LHCN-M2 (cell line): ENCODE measurements at regions not wholly inside any gene's neighbourhood (a gene's known extent, or its start where the extent isn't known, plus 50 kb on each side); places are given as distances from the start of the nearest gene placed in this dataset.
"Not testable (repeated sequence)": the region's sequence is repeated elsewhere in the genome, so short reads cannot be mapped to it uniquely, and the experiment has no call there.

Experiments used
- DNase-seq: peaks from one replicate; pipeline ENCODE4 v3.0.0-alpha.2; 2012; ENCODE audit warnings: low read depth

GRCh38 chr14:23751616-23752015, 115.5 kb downstream of the DHRS2 start:
- DNase-seq, result peak; percentile 37

DNA sequence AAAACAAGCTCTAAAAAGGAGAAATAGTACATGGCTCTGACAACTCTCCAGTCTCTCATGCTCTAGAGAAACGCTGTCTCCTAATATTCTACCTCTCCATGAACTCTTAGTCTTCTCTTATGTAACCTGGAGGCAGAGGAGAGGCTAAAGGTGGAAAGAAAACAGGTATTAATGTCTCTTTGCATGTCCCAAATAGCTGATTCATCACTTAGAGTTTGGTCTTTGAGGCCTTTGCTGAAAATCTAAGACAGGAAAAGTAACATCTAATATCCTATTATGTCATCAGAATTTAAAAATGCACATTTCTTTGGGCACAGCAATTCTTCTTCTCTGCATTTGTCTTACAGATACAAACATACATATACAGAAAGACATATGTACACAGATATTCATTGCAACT, 127.2 kb downstream of the DHRS2 start:
- no peak for DNase-seq

DNA sequence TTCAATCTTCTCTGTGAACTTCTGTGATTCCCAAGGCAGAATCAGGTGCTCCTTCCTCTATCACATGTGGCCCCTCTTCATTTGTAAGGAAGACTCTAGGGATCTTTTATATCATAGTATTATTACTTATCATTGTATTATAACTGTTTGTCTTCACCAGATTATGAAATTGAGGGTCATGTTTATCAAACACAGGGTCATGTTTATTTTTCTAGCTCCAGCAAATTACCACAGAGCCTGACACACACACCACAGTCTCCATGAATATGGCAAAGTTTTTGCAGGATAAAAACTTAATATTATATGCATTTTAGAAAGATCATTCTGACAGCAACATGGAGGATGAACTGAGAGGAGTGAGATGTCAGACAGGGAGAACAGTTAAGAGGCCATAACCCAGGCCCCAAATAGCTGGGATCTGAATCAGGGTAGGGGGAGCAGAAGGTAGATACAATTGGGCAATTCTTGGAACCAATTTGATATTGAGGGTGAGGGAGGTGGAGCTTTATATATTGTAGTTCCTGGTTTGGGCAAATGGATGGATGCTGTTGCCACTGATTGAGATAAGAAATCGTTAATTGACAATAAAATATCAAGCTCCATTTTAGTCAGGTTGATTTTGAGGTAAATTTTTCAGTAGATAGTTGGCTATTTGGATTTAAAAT, 130.7 kb downstream of the DHRS2 start:
- DNase-seq, result peak; percentile 3

DNA sequence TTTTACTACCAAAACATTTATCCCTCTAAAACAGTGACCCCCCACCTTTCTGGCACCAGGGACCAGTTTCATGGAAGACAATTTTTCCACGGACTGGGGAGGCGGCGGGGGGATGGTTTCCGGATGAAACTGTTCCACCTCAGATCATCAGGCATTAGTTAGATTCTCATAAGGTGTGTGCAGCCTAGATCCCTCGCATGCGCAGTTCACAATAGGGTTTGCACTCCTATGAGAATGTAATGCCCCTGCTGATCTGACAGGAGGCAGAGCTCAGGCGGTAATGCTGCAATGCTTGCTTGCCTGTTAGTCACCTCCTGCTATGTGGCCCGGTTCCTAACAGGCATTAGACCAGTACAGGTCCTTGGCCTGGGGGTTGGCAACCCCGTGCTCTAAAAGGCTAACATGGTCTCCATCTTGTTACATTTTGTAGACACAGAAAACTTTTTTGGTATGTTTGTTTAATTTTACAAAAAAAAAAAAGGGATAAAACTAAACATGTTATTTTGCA, 133.1 kb downstream of the DHRS2 start:
- DNase-seq, result not testable (repeated sequence)

DNA sequence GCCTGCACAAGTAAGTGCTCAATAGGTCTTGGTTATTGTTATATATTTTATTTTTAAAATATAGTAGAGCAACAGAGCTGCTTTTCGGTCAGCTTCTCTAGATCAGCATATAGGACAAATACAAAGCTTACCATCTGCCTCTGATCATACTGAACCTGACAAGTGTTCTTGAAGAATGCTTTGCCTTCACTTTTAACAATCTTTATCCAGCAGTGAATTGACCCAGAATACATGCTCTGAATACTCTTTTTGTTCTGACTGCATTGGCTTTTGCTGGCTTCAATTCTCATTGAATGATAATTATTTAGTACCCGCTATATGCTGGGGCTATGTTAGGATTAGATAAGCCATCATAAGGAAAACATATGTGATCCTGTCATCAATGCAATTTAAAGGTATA, 137.8 kb downstream of the DHRS2 start:
- no peak for DNase-seq

DNA sequence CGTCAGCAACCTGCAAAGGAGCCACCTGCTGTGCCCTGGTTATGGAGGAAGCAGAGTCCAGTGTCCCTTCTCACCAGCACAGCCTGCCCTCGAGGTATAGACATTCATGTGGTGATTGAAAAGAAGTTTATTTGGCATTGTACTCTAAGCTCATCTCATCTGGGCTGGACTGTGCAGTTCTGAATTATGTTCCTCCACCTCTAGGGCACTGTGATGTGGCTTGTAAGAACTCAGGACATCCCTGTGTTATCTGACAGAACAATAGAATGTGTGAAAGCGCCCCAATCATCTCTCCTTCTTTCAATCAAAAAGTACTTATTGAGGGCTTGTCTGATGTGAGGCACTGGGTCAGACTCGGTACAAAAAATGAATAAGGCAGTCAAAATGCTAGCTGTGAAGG, 140.1 kb downstream of the DHRS2 start:
- DNase-seq, result no peak

- no peak for DNase-seq
Observed at GRCh38 chr14:23785208-23785607, 149.0 kb downstream of the DHRS2 start.

DNA sequence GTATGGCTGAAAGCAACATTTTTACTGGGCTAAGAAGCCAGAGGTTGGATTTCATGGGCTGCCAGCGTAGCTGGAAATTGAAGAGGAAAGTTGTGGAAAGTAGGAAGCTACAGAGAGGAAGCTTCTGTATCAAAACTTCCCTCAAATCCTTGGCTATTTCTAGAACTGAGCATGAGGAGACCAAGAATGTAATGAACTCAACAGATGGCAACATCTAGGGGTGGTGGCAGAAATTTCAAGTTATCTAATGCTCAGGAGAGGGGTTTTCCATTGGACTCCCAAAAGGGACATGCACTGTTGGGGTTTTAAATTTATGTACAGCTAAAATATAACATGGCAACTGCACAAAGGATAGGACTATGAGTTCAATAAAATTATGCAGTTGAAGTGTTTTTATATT, 151.3 kb downstream of the DHRS2 start:
- DNase-seq, result no peak

DNA sequence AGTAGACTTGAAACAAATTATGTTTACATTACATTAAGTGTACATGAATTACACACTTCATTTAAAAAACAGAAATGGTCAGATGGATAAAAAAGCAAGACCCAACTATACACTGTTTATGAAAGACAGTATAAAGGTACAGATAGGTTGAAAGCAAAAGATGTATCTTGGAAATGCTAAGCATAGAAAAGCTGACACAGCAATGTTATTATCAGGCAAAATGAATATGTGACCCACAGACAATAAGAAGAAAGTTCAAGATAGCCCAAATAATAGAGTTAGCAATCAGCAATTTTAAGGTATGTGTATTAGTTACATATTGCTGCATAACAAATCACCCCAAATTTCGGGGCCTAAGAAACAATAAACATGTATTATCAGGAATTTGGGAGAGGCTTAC, 153.5 kb downstream of the DHRS2 start:
- no peak for DNase-seq

DNA sequence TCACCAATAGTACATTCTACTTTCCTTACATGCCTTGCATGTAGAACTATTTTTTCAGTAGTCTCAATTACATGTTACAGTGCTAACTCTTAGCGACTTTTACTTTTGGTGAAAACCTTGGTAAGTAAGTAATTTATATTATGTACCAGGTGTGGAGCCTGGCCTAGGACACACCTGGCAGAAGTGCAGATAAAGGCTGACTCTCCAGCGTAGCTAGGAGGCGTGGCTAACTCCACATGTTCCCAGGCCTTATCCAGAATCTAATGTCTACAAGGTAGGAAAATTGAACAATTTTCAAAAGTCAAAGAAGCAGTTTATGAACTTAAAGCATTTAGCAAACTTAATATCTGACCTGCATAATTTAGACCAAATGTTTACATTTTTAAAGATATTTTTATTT, 157.4 kb downstream of the DHRS2 start:
- no peak for DNase-seq

DNA sequence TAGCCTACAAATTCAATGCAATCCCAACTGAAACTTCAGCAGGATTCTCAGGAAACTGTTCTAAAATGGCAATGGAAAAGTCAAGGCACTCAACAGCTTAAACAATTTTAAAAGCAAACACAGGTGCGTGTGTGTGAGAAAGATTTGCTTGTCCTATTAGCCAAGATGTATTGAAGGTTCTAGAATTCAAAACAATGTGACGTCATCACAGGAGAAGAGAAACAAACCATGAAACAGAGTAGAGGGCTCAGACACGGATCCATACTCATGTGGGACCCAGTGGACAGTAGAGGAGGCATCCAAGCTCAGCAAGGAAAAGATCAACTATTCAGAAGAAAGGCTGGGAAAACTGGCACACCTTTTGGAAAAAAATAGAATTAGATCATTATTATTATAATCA, 152.8 kb upstream of the DHRS4 start:
- DNase-seq, result no peak

- DNase-seq, result no peak
Observed at GRCh38 chr14:23801766-23802165, 151.8 kb upstream of the DHRS4 start.

DNA sequence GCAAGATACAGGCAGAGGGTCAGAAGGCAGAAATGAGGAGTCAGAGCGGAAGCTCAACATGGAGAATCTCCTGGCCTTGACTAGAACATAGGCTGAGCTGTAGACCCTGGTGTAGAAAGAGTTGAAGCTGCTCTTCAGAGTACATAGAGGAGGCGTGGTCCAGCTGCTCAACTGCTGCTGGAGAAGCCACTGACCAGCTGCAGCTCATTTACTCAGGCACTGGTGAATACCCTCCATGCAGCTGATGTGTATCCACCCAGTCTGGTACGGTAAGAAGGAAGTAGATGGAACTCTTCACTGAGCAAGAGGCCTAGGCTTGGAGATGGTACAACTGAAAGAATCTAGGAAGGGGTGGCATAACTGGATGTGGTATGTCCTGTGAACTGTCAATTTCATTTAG, 148.8 kb upstream of the DHRS4 start:
- DNase-seq, result no peak

DNA sequence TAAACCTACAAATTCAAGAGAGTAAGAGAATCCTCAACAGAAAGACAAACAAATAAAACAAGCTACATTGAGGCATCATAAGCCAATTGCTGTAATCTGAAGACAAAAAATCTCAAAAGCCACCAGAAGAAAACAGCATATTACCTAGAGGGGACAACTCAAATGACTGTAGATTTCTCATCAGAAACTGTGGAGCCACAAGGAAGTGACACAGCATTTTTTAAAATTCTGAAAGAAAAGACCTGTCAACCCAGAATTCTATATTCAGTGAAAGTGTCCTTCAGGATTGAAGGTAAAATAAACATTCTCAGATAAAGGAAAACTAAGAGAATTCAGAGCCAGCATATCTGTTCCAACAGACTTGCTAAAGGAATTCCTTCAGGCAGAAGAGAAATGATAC, 147.8 kb upstream of the DHRS4 start:
- no peak for DNase-seq

- no peak for DNase-seq
Observed at GRCh38 chr14:23814527-23815256, 138.9 kb upstream of the DHRS4 start.

DNA sequence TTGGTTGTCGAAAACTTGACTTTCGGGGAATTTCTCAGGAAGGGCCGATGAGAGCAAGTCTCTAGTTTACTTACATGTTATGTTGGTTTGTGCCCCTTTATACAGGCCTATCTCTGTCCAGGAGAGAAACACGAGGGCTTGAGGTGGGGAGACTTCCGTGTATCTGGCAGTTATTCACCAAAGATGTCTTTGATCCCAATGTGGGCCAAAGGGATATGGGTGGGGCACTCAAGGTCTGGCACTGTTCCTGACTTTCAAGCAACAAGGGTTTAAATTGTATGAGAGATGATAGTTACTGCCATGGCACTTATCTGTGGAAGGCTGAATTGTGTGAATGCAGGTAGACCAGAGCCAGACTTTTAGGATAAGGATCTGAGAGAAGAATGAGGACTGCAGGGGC, 137.2 kb upstream of the DHRS4 start:
- DNase-seq, result no peak

GRCh38 chr14:23817164-23817767, 136.3 kb upstream of the DHRS4 start:
- DNase-seq, result no peak

DNA sequence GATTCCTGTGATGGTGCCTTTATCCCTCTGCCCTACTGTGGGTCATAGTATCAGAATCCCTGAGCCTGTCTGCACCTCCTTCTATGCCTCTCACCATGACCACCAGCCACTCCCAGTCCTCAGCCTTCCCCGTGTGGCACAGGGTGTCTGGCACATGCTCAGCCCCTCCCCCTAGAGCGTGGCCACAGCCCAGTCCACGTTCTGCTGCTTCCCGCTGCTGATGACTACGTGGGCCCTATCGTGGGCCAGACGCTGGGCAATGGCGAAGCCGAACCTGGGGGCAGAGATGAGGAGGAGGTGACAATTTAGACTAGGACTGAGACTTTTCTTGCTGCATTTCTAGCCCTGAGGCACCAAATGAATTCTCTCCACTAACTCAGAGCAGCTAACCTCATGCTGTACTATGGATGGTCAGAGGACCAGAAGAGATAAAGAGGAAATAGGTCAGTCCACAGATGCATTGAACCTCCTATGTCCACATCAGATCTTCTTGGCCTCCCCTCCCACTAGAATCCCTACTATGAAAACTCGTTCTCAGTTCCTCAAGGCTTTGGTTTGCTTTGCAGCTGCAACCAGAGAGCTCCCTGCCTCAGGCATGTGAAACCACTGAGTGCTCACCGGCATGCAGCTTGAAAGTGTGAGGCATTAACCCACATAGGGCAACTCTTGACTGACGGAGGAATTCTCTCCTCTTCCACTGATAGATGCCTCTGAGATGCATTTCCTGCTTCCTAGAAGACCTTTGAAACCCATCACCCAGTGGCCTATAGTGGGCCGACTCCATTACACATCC, 126.3 kb upstream of the DHRS4 start:
- no peak for DNase-seq

DNA sequence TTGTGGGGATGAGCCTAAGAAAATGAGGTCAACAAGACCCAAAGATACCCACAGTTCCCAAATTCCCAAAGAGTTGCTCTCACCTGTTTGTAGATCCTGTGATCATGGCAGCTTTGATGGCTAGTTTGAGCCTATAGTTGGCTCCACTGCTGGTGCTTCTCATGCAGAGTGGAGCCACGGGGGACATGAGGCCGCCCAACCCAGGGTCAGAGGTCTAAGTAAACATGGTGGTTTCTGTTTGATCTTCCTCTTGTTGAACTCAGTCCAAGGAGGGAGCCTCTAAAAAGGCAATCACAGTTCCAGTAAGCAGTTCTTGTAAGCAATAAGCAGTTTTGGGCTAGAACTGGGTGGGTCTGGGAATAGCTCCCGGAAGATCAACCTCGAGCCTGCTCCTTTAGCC, 125.6 kb upstream of the DHRS4 start:
- DNase-seq, result no peak

- DNase-seq, result no peak
Observed at GRCh38 chr14:23828616-23829015, 125.0 kb upstream of the DHRS4 start.

DNA sequence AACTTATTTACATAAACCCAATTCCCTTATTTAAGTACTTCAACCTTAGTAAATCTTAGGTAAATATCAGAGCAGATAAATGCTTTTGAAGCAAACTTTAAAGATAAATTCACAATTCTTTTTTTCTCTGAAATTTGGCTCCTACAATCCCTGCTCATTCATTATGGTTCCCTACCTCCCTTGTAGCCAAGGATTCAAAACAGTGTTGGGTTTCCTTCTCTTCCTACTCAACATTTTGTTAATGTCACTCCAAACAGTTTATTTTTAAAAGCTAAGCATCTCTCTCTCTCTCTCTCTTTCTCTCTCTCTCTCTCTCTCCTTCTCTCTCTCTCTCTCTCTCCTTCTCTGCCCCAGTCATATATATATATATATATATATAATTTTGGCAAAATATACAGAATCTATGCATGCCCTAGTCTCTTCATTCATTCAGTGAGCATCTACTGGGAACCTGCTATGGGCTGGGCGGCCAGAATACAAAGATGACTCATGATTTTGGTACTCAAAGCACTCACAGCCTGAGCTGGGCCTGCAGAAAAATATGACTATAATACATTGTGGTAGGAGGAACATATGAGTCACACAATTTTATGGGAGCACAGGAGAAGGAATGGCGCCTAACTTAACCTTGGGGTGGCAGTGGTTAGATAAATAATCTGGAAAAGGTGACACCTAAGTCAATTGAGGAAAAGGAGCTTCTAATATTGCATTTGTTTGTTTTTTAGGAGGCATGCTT, 123.7 kb upstream of the DHRS4 start:
- peak; percentile 98 for DNase-seq
